Nephron progenitor cell (in vitro differentiated cells): ENCODE measurements at regions not wholly inside any gene's neighbourhood (a gene's known extent, or its start where the extent isn't known, plus 50 kb on each side); places are given as distances from the start of the nearest gene placed in this dataset.
"Not testable (repeated sequence)": the region's sequence is repeated elsewhere in the genome, so short reads cannot be mapped to it uniquely, and the experiment has no call there.

Source experiments
- DNase-seq: peaks from one replicate; pipeline ENCODE4 v3.0.0; 2021
- H3K27ac Mint-ChIP-seq: 2 replicates; pipeline ENCODE4 v1.8.0; 2021; ENCODE audit warnings: mild to moderate bottlenecking, moderate library complexity, mixed read lengths
- H3K27me3 Mint-ChIP-seq: 2 replicates; pipeline ENCODE4 v1.8.0; 2021; ENCODE audit warnings: mild to moderate bottlenecking, low read depth, mixed read lengths; ENCODE audit not compliant: poor library complexity
- H3K36me3 Mint-ChIP-seq: 2 replicates; pipeline ENCODE4 v1.8.0; 2021; ENCODE audit warnings: low read depth, mixed read lengths
- H3K4me1 Mint-ChIP-seq: 2 replicates; pipeline ENCODE4 v1.8.0; 2021; ENCODE audit warnings: mixed read lengths
- H3K4me3 Mint-ChIP-seq: 2 replicates; pipeline ENCODE4 v1.8.0; 2021; ENCODE audit warnings: mild to moderate bottlenecking, moderate library complexity, mixed read lengths
- H3K9me3 Mint-ChIP-seq: 2 replicates; pipeline ENCODE4 v1.8.0; 2021; ENCODE audit warnings: mild to moderate bottlenecking, moderate library complexity, mixed read lengths
- CTCF ChIP-seq: fragments of 200-600 bp; sonication (generic); IDR thresholded peaks from 2 replicates; pipeline ENCODE4 v1.5.0; 2021; ENCODE audit warnings: antibody characterized with exemption

- TF ChIP-seq CTCF = no peak
- DNase-seq = no peak
- H3K4me3 Mint-ChIP-seq = no peak overlapping the region
- H3K4me1 Mint-ChIP-seq = peaks cover 11% of the 10 kb centered on the region
- no peak overlapping the region for H3K27ac Mint-ChIP-seq
- H3K9me3 Mint-ChIP-seq = peaks cover 17% of the 10 kb centered on the region
- H3K27me3 Mint-ChIP-seq = no peaks in the 10 kb centered on the region
- H3K36me3 Mint-ChIP-seq = peaks cover 6% of the 10 kb centered on the region
Measured at GRCh38 chr9:22189471-22189870, 180.4 kb upstream of the CDKN2B start.

GRCh38 chr9:22197000-22197399, 187.9 kb upstream of the CDKN2B start:
- not testable (repeated sequence) for DNase-seq, H3K4me1 Mint-ChIP-seq, H3K27ac Mint-ChIP-seq, H3K27me3 Mint-ChIP-seq, H3K36me3 Mint-ChIP-seq, H3K4me3 Mint-ChIP-seq
- peaks cover 12% of the 10 kb centered on the region for H3K9me3 Mint-ChIP-seq

- Mint-ChIP-seq H3K4me3 (no peak overlapping the region), H3K36me3 (no peaks in the 10 kb centered on the region), H3K4me1 (peaks cover 3% of the 10 kb centered on the region), H3K27me3 (no peaks in the 10 kb centered on the region), H3K9me3 (peaks cover 9% of the 10 kb centered on the region), H3K27ac (no peak overlapping the region)
- TF ChIP-seq CTCF = no peak
- no peak for DNase-seq
Measured at GRCh38 chr9:22198681-22199080, 189.6 kb upstream of the CDKN2B start.

GRCh38 chr9:22201256-22201655, 192.2 kb upstream of the CDKN2B start:
- Mint-ChIP-seq H3K4me1 (peaks cover 12% of the 10 kb centered on the region), H3K4me3 (no peak overlapping the region), H3K27me3 (no peaks in the 10 kb centered on the region), H3K9me3 (peaks cover 9% of the 10 kb centered on the region), H3K27ac (no peak overlapping the region), H3K36me3 (no peaks in the 10 kb centered on the region)
- no peak for TF ChIP-seq CTCF
- no peak for DNase-seq

GRCh38 chr9:22203371-22204138, 194.4 kb upstream of the CDKN2B start:
- TF ChIP-seq CTCF = no peak
- Mint-ChIP-seq H3K36me3 (no peaks in the 10 kb centered on the region), H3K27me3 (no peaks in the 10 kb centered on the region), H3K27ac (no peak overlapping the region), H3K4me1 (peaks cover 33% of the 10 kb centered on the region), H3K9me3 (no peaks in the 10 kb centered on the region), H3K4me3 (no peak overlapping the region)
- DNase-seq = no peak

- Mint-ChIP-seq H3K27ac (no peak overlapping the region), H3K4me3 (no peak overlapping the region), H3K9me3 (no peaks in the 10 kb centered on the region), H3K27me3 (no peaks in the 10 kb centered on the region), H3K36me3 (no peaks in the 10 kb centered on the region), H3K4me1 (peaks cover 38% of the 10 kb centered on the region)
- no peak for TF ChIP-seq CTCF
- DNase-seq = no peak
Measured at GRCh38 chr9:22204240-22204639, 195.1 kb upstream of the CDKN2B start.
